ENCODE measurements at regions not wholly inside any gene's neighbourhood (a gene's known extent, or its start where the extent isn't known, plus 50 kb on each side); places are given as distances from the start of the nearest gene placed in this dataset.

DNA sequence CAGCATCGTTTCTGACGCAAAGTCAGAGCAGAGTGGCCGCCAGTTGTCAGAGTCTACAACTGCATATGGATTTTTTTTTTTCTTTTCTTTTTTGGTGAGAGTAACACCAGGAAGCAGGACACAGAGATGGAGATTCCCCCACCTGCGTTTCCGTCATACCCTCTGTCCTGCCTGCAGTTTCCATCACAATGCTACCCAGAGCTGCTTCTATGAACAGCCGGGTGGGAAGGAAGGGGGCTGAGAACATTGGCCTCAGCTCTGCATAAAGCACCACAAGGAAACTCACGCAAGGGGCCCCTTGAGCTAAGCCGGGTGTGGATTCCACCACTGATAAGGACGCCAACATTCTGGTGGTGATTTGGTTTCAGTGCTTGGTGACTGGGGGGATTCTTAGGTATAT is 183.5 kb upstream of the AFDN start:
- no peak for DNase-seq (ENCODE audit: extremely low read depth, low read depth)

DNA sequence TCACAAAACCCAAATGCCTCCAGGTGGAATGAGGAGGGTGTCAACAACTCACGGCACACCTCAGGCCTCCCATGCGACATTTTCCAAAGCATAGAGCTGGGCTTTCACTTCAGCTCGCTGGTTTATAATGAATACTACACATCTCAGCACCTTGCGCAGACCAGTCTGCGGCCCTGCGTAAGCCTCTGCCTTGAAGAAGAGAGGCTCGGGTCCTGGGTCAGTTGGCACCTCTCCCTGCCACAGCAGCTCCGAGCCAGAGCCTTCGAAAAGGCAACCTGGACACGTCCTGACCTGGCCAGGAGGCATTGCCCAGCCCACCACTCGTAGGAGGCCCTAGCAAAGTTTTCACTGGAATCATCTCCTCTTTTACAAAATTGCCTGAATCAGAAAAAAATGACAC is 183.0 kb upstream of the AFDN start:
- DNase-seq (ENCODE audit: extremely low read depth, low read depth), result no peak

DNA sequence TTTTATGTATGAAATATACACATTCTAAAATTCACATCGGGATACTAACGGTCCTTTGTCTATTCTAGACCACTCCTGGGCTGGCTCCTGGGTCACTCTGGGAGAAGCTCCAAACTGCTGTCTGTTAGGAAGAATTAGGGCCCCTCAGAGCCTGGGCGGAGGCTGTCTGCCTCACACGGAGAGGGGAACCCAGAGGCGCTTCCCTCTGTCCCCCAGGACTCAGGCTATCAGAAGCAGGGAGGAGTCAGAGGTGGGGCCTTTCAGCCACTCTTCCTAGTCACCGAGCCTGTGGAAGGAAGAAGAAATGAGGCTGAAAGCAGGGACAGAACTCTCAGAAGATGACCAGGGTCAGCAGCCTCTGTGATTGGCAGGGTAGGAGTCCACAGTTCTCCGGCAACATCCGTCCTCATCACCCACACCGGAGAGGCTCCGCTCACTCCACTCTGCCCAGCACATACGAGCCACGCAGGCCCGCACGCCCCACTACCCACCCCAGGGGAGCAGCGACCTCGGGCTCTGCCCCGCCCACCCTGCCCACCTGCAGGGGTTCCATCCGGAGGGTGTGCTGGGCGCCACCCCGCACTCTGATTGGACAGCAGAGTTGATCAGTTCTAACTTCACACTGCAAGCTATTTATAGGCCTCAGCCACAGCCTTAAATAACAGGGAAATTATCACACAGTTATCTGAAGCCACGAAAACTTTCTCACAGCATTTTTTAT is 182.1 kb upstream of the AFDN start:
- no peak for DNase-seq (ENCODE audit: extremely low read depth, low read depth)

DNA sequence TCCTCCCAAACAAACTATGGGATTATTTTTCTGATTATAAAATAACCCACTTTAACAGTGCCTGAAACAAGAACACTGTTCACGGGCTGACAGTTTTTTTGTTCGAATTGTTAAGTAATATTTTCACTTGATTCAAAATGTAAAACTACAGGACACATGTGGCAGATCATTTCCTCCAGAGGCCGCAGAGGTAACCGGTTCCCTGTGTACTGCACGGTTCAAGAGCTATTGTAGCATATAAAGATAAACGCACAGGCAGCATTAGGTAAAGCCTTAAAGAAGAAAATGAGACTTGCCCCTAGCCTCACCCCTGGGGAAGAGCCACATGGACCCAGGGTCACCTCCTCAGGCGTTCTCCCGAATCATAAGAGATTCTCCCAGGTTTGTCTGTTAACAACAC is 181.3 kb upstream of the AFDN start:
- DNase-seq (ENCODE audit: extremely low read depth, low read depth), result no peak

DNA sequence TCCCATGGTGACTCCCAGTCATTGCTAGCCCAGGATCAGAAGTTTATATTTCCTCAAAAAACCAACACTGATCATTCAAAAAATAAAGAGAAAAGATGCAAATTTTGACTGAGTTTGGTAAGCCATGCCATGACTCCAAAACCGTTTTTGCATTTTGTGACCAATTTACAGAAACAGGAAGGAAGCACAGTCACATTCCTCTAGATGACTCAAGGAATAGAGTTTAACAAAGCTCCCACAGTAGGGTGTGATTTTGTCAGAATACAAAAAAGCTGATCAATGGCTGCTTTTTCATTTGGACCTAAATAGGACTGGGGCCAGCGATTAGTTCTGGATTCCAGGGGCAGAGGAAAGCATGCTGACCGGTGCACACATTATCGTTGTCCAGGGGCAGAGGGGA is 179.4 kb upstream of the AFDN start:
- DNase-seq (ENCODE audit: extremely low read depth, low read depth), result no peak

DNA sequence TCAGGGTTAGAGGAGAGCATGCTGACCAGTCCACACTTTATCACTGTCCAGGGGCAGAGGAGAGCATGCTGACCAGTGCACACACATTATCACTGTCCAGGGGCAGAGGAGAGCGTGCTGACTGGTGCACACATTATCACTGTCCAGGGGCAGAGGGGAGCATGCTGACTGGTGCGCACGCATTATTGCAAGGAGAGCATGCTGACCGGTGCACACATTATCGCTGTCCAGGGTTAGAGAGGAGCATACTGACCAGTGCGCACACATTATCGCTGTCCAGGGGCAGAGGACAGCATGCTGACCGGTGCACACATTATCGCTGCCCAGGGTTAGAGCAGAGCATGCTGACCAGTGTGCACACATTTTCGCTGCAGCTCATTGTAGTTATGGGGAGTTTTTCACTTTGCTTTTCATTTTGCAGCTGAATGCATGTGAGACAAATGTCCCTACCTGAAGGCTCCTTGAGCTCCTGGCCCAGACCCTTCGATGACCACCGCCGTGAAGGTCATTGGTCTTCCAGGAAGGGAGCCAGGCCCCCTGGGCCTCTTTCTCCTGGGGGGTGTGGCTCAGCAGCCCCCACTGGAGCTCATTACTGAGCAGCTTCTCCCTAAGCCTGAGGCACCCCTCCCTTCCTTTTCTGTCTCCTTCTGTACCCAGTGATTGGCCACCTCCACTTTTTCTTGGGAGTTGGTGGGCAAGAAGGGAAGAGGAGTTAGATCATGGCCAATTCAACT is 178.8 kb upstream of the AFDN start:
- no peak for DNase-seq (ENCODE audit: extremely low read depth, low read depth)

DNA sequence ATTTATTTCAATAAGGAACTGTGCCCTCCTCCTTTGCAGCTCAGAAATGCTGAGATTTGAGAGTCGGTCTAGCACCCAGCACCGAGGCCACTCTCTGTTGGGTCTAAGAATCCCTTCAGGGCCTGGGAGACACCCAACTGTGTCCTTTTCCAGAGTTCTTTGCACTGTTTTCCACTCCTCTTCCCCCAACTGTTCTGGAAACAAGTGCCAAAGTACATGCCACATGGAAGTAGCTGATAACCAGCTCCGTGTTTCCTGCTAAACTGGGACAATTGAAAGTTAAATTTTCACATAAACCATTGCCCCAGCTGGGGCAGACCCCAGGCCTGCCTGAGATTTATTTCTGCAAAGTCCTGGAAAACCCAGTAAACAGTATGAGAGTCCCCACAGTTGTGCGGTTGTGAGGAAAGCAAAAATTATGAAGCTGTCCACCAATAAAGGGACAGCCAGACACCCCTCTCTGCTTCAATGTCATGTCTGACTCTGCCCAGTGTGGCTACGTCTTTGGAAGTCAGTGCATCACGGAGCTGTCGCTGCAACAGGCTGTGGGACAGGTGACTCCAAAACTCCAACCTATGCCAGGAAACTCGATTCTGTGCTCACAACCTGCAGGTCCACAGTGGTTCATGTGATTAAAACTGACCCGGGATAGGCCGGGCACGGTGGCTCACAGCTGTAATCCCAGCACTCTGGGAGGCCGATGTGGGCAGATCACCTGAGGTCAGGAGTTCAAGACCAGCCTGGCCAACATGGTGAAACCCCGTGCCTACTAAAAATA is 178.0 kb upstream of the AFDN start:
- DNase-seq (ENCODE audit: extremely low read depth, low read depth), result no peak

DNA sequence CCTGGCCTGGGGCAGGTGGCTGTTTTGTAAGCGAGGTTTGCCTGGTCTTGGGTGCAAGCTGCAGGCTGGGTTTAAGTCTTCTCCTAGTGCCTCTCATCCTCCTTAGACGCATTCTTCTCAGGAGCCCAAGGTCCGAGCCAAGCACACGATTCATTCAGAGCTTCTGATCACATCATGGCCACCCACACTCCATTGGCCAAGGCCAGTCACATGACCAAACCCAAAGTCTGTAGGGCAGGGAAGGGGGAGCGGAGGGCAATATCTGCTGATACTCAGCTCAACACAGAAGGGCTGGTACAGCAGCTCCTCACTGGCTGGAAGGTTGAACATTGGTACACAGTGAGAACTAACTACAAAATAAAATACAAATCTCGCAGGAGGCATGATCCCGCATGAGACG is 177.2 kb upstream of the AFDN start:
- no peak for DNase-seq (ENCODE audit: extremely low read depth, low read depth)

DNA sequence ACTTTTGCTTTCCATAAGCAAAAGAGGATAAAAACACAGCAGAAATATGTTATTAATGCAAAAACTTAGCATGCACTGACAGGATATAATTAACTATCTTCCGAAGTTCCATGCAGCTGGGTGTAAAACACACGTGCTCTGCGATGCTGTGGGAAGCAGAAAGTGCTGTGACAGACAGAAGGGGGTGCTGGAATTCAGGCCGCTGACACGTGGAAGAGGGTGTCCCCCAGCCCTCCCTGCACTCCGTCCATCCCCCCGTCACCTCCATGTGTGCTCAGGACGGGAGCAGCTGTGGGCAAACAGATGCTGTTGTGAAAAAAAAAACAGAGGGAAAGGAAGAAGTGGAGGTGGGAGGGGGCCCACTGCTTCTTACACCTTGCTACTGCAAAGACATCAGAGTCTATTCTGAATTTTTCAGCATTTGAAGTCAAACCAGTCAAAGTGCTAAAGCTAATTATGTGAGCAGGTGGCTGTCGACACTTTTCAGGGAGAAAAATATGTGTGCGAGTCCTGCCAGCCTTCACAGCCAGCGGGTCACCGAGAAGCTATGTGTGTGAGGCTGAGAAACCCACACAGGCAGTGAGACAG is 175.9 kb upstream of the AFDN start:
- no peak for DNase-seq (ENCODE audit: extremely low read depth, low read depth)

DNA sequence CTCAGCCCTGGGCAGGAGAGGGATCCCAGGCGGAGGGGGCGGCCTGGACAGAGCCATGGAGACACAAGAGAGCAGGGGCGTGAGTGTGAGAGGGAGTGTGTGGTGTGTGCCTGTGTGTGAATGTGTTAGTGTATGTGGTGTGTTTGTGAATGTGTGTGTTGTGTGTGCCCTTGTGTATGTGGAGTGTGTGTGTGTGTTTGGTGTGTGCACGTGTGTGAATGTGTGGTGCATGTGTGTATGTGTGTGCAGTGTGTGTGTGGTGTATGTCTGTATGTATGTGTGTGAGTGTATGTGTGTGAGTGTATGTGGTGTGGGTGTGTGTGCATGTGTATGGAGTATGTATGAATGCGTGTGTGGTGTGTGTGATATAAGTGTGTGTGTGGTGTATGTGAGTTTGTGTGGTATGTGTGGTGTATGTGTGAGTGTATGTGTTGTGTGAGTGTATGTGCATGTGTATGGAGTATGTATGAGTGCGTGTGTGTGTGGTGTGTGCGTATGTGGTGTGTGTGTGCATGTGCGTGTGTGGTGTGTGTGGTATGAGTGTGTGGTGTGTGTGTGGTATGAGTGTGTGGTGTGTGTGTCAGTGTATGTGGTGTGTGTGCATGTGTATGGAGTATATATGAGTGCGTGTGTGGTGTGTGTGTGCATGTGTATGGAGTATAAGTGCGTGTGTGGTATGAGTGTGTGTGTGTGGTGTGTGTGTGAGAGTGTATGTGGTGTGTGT is 175.2 kb upstream of the AFDN start:
- no peak for DNase-seq (ENCODE audit: extremely low read depth, low read depth)

DNA sequence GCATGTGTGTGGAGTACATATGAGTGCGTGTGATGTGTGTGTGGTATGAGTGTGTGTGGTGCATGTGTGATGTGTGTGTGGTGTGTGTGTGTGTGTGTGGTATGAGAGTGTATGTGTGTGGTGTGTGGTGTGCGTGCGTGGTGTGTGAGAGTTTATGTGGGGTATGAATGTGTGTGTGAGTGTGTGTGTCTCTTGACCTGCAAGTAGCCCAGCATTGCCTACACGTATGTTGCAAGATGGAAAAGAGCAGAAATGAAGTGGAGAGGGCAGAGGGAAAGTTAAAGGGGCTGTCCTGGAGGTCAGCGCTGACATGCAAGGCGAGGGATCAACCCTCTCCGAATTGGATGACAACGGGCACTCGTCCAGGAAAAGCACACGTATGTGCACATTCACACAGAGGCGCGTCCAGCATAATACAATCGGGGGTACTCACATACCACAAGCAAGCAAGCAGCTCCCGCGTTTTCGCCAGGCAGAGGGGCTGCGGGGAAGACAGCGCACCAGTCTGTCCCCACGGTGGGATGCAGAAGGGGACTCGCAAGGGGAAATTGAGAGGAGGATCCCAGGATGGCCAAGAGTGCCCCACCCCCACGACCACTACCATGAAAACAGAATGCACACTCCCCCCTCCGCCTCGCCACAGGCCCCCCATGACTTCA is 174.5 kb upstream of the AFDN start:
- DNase-seq (ENCODE audit: extremely low read depth, low read depth), result no peak

DNA sequence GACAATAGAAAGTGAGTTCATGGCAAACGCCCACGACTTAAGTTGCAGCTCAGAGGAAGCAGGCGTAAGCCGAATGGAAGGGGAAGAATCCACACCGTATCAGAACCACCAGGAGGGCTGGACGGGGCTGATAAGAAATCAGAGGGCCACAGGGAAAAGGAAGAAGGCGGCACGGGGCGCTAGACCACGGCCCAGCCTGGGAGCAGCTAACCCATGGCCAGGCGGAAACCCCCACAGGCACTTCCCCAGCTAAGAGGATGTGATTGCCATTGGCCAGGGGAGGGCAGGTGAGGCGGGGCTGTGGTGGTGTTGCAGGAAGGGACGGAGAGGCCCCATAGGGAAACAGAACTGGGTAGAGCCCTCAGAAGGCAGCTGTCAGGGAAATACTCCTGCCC is 174.0 kb upstream of the AFDN start:
- DNase-seq (ENCODE audit: extremely low read depth, low read depth), result no peak

DNA sequence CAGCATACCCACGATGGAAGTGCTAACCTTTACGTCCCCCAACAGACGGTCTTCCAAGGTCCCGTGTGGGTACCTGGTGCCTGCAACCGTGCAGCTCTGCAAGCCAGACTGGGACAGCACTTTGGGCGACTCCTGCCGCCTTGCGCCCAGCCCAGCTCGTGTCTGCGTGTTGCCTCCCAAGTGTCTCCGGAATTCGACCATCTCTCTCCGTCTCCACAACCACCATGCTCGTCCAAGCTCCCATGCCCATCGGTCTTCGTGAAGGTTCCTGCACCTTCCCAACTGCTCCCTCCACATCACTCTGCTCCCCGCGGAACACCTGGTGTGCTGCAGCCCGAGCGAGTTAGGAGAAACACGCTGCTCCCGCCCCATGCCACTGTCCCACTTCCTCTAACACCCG is 173.2 kb upstream of the AFDN start:
- no peak for DNase-seq (ENCODE audit: extremely low read depth, low read depth)

DNA sequence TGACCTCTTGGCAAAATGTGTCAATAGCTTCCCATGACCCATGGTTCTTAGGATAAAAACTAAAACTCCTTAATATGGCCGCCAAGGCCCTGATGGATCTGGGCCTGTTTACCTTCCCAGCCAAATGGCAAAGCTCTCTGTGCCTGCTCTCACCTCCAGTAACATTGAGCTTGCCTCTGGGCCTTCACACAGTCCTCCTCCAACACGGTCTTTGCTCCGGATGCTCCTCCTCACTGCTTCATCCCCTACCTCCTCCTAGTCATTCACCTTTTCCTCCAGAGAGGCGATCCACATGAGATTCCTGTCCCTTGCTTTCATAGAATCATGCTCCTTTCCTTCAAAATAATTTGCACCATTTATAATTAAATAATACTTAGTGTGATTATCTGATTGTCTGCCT is 172.3 kb upstream of the AFDN start:
- DNase-seq (ENCODE audit: extremely low read depth, low read depth), result no peak

DNA sequence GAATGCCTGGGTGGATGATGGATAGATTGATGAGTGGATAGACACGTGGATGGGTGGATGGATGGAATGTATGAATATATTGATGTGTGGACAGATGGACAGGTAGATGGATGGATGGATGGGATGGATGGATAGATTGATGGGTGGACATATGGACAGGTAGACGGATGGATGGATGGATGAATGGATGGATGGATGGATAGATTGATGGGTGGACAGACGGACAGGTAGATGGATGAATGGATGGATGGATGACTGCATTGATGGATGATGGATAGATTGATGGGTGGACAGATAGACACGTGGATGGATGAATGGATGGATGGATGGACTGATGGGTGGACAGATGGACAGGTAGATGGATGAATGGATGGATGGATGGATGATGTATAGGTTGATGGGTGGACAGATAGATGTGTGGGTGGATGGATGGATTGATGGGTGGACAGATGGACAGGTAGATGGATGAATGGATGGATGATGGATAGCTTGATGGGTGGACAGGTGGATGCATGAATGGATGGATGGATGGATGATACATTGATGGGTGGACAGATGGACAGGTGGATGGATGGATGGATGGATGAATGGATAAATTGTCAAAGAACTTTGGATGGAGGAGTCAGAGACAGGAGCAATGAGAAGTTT is 171.4 kb upstream of the AFDN start:
- DNase-seq (ENCODE audit: extremely low read depth, low read depth), result no peak

DNA sequence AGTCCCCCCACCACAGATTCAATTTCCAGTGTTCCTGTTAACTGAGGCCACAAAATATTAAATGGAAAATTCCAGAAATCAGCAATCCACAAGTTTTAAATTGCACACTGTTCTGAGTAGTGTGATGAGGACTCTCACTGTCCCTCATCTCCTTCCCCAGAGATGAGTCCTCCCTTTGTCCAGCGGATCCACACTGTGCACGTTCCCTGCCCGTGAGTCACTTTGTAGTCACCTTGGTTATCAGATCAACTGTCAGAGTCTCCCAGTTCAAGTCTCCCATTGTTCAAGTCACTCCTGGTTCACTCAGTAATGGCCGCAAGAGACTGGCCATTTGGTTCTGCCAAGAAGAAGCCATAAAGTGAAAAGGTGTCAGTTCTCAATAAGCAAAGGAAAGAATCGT is 168.6 kb upstream of the AFDN start:
- no peak for DNase-seq (ENCODE audit: extremely low read depth, low read depth)

DNA sequence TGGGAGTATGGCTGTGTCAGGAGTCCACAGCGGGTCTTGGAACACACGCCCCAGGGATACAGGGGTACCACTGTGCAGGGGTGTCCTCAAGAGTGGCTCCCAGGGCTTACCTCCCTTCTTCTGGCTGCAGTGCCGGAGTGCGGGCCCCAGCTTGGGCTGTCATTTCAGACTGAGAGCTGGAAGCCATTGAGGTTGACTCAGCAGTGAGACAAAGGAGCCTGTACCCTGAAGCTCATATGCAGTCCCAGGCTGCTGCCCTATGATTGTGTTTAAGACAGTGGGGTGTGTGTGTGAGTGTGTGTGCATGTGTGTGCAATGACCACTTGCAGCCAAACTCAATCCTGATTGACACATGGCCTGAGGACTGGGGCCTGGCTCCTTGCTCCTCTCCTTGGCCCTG is 167.7 kb upstream of the AFDN start:
- DNase-seq (ENCODE audit: extremely low read depth, low read depth), result no peak

DNA sequence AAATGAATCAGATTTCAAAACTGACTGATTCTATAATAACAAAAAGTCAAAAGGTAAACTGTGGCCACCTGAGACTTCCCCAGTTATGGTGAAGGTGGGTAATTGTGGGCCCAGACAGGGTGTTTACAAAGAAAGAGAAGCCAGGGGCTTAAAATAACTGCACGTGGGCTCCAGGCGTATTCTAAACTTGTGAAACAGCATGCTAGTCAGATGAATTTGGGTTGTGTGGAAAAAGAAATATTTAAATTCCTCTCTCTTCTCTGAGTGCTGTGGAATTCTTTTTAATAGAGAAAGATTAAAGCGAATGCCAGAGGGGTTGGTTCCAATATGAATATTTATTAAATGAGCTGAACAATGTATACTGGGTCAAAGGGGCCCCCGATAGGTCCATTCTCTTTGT is 166.3 kb upstream of the AFDN start:
- DNase-seq (ENCODE audit: extremely low read depth, low read depth), result no peak

DNA sequence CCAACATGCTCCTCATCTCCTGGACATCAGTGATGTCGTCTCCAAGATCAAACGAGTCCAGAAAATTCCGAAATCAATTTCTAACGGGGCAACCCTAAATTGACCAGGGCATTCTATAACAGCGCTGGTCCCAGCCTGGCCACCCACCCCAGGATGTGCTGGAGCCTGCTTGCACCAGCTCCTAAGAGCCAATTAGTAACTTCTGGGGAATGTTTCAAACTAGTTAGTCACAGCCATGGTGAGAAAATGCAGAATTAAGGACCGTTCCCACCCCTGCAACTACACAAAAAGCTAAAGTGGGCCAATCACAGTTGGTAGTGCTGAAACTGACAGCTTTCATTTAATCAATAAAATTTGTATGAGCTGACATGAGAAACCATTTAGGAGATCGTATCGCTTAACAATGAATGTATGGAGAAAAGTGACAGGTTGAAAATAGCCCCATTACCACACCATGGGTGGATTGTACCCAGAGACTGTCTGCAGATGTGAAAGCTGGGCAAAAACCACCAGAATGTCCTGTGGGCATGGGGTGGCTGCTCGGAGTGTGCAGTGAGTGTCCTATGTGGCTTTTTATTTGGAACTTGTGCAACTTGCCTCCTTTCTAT is 165.7 kb upstream of the AFDN start:
- DNase-seq (ENCODE audit: extremely low read depth, low read depth), result no peak

All from NCI-H460 (cell line).